AG09319 (cell line): ENCODE measurements at regions not wholly inside any gene's neighbourhood (a gene's known extent, or its start where the extent isn't known, plus 50 kb on each side); places are given as distances from the start of the nearest gene placed in this dataset.
"Not testable (repeated sequence)": the region's sequence is repeated elsewhere in the genome, so short reads cannot be mapped to it uniquely, and the experiment has no call there.

Experiments
- DNase-seq: peaks from one replicate; pipeline ENCODE4 v3.0.0-alpha.2; 2010; ENCODE audit warnings: low read depth; ENCODE audit errors: extremely low read depth
- TF ChIP-seq, protein P1 (sequence below): IDR thresholded peaks from 2 replicates; pipeline ENCODE4 v1.5.1; 2011; ENCODE audit warnings: low read depth, mild to moderate bottlenecking, inconsistent platforms, low read length, moderate library complexity

DNA sequence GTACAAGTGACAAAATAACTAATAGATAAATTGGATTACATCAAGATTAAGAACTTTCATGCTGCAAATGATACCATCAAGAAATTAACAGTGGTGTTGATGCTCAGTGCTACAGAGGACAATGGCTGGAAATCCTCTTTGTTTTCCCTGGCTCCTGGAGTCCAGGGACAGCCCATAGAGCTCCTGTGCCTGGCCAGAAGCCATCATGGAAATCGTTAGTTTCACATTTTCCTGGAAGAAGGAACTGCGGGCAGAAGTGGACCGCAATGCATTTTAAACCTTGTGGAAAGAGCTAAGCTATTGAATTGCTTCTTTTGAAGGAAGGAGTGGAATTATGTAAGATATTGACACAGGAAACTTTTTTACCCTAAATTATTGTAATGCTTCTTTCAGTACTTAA is 276.0 kb downstream of the GJA1 start:
- TF ChIP-seq, protein P1, sequence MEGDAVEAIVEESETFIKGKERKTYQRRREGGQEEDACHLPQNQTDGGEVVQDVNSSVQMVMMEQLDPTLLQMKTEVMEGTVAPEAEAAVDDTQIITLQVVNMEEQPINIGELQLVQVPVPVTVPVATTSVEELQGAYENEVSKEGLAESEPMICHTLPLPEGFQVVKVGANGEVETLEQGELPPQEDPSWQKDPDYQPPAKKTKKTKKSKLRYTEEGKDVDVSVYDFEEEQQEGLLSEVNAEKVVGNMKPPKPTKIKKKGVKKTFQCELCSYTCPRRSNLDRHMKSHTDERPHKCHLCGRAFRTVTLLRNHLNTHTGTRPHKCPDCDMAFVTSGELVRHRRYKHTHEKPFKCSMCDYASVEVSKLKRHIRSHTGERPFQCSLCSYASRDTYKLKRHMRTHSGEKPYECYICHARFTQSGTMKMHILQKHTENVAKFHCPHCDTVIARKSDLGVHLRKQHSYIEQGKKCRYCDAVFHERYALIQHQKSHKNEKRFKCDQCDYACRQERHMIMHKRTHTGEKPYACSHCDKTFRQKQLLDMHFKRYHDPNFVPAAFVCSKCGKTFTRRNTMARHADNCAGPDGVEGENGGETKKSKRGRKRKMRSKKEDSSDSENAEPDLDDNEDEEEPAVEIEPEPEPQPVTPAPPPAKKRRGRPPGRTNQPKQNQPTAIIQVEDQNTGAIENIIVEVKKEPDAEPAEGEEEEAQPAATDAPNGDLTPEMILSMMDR = no peak
- DNase-seq = no peak

DNA sequence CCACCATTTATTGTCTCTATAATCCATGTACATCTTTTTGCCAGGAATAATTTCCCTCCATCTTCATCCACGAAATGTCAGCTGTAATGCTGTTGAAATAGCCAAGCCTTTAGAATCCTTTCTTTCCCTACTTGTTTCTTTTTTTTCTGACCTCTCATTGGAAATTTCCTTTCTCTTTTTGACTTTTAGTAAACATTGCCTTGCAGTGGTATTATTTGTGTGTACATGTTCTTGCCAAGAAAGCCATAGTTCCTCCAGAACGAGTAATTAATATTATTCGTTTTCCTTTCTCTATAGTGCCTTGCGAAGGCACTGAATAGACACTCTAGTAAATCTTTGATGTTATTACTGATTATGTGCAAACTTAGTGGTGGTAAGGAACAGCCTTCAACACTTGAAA is 282.2 kb downstream of the GJA1 start:
- no peak for DNase-seq
- TF ChIP-seq, protein P1 = no peak

DNA sequence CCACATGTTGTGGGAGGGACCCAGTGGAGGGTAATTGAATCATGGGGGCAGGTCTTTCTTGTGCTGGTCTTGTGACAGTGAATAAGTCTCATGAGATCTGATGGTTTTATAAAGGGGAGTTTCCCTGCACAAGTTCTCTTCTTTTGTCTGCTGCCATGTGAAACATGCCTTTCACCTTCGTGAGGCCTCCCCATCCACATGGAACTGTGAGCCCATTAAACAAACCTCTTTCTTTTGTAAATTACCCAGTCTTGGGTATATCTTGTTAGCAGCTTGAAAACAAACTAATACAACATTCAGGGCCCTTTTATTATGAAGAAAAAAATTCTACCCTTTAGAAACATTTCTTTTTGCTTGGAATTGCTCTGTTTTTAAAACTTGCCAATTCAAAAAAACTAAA is 285.4 kb downstream of the GJA1 start:
- not testable (repeated sequence) for DNase-seq

DNA sequence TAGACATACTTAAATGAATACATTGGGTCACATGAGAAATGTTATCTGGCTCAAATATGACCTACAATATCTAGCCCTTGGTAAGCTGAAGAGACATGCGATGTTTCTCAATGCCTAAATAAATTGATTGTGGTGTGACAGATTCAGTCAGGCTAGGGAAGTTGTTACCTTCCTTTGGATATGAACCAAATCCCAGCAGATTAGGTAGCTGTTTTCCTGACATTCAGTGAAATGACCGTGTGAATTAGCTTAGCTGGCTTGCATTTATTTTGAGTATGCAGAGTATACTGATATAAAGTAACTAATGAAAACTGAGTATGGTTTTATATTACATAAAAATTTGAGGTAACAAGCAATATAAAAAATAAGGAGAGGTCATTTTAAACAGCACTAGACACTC is 288.2 kb downstream of the GJA1 start:
- DNase-seq = no peak
- TF ChIP-seq, protein P1 = no peak

DNA sequence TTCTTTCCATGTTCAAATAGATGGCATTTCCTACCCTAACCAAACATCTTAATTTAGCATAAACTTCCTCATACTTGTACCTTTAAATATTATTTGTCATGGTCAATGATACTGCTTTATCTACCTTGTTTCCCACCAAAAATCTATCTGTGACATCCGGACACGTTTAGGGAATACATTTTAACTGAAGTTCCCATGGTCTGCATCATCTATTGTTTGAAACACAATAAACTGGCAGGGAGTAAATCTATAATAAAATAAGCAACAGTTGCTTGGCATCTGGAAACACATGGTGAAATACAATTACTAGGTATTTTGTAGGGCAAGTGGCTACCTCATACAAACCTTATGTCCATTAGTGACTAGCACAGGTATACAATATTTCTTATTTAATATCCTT is 289.1 kb downstream of the GJA1 start:
- DNase-seq = no peak
- TF ChIP-seq, protein P1 = no peak

DNA sequence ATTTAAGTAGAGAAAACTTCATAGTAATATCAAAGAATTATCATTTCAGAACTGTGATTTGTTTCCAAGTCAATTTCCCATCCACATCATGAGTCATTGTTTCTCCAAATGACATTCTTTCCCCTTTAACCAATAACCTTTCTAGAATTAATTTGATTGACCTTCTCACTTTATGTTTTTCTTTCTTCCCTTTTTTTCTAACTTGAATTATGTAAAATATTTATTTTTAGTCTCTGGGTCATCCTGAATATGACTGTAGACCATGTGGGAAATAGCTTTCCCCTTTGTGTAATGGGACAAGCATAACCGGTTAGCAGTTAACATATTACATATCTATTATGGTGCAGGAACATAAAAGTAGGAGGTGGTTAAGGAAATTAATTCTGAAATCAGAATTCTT is 291.1 kb downstream of the GJA1 start:
- DNase-seq = no peak
- TF ChIP-seq, protein P1 = no peak

DNA sequence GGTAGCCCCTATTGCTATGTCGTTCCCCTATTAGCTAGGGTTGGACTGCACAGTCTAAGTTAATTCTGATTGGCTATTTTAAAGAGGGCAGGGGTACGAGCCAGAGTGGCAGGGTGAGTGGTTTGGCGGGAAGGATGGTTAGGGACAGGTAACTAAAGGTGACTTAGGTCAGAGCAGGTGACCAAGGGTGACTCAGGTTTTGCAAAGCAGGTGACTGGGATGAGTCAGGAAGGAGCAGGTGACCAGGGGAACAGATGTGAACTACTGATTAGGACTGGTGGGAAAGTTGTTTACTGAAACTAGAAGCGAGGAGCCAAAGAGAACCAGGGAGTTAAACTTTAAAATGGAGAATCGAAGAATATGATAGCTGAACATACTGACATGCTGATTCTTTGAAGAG is 295.2 kb downstream of the GJA1 start:
- TF ChIP-seq, protein P1 = no peak
- DNase-seq = no peak

DNA sequence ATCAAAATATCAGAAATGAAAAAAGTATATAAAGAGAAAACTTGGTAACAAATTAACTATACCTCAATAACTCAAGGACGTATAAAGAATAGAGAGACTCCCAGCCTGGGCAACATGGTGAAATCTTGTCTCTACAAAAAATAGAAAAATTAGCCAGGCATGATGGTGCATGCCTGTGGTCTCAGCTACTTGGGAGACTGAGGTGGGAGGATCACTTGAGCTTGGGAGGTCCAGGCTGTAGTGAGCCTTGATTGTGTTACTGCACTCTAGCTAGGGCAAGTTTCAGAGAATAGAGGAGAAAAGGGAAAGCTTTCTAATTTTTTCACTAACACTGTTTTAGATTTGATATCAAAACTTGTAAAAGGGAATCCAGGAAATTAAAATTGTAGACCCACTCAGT is 295.9 kb downstream of the GJA1 start:
- TF ChIP-seq, protein P1 = no peak
- DNase-seq = no peak
